ENCODE measurements at regions not wholly inside any gene's neighbourhood (a gene's known extent, or its start where the extent isn't known, plus 50 kb on each side); places are given as distances from the start of the nearest gene placed in this dataset.
A peak's percentile ranks its signal among the peaks of the same experiment; 100 is the strongest.
"Not testable (repeated sequence)": the region's sequence is repeated elsewhere in the genome, so short reads cannot be mapped to it uniquely, and the experiment has no call there.

DNA sequence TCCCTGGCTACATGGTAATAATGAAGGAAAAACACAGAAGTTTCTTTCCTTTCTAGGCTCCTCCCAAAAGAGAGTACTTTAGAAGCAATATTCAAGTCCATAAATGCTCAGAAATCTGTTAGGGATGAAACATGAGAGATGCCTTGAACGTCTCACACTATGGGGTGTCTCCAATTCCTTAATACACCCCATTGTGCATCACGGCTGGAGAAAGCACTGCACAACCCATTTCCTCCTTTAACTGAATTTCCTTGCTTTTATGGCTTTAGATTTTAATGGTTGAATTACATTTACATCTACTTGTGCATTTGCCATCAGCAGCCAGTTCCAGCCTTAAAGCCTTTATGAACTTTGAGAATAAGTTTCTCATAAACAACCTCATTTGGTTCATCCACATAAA, 498.9 kb upstream of the PTBP2 start:
- no peak for DNase-seq

- not testable (repeated sequence) for DNase-seq
These were observed 497.4 kb upstream of the PTBP2 start for GRCh38 chr1:96224229-96224628.

DNA sequence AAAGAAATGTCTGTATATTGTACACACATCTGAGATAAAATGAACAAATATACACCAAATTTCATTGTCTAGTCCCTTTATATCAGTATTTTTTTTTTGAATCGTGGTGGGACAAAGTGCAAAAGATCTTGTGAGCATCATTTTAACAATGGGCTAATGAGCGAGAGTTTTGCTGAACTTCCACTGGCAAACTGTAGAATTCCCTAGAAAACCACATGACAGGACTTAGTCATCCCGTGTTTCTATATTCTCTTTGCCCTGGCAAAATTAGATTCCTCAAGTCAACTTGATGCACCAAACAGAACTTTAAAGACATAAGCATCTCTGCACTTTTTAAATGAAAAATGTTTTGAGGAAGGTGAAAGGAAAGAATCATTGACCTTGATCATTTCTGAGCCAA, 488.2 kb upstream of the PTBP2 start:
- DNase-seq: no peak

- no peak for DNase-seq
These were observed 487.3 kb upstream of the PTBP2 start for GRCh38 chr1:96234299-96234698.

DNA sequence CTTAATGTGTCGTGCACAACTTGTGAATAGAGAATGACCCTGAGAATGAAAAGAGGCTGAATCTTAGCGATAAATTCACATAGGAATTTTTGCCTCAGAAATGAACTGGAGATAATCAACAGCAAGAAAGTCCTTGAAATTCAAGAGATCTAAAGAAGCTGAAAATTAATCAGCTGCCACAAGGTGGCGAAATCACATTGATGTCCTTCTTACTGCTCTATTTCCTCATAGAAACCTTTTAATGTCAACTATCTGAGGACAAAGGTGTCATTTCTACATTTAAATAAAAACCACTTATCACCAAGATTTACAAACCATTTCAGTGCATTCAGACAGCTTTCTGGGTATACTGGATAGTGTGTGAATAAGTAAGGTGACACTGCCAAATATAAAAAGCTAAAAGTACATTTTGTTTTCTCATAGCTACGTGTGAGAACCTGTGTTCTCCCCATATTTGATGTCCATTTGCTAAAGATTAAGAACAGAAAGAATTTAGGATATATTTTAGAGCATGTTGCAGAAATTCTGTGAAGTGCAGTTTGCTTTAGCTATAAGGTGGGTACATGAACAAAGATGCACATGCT, 485.3 kb upstream of the PTBP2 start:
- DNase-seq: peak; percentile 58

- no peak for DNase-seq
These were observed 483.2 kb upstream of the PTBP2 start for GRCh38 chr1:96238426-96238825.

GRCh38 chr1:96240438-96240837, 481.1 kb upstream of the PTBP2 start:
- DNase-seq: no peak

DNA sequence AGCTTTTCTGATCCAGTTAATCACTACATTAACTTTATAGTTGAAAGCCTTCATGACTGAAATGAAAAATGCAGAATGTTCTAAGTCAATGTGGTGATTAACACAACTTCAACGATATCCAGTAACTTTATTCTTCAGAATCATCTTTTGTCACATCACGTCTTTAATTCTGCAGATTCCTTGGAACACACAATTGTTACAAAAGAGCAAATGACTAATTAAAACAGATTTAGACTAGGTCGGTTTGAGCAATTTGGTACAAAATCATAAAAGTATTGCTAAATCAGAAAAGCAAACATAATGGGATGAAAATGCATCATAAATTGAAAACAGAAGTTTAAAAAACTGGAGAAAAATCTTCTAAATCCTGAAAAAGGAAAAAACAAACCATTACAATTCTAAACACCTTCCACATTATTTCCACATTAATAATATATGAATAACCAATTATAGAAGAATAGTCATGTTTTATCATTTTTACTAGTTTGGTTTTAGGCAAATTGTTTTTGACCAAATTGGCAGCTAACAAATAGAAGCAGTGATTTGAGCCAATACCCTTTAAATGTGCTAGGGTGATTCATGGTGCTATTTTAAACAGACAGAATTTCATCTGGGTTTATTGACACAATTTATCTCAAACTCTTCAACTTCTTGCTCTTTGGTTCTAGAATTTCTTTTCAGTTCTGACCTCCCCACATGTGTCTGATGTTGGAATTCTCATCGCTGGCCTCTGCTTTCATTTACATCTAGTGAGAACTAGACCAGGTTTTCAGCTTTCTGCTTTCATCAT, 468.1 kb upstream of the PTBP2 start:
- DNase-seq: no peak

DNA sequence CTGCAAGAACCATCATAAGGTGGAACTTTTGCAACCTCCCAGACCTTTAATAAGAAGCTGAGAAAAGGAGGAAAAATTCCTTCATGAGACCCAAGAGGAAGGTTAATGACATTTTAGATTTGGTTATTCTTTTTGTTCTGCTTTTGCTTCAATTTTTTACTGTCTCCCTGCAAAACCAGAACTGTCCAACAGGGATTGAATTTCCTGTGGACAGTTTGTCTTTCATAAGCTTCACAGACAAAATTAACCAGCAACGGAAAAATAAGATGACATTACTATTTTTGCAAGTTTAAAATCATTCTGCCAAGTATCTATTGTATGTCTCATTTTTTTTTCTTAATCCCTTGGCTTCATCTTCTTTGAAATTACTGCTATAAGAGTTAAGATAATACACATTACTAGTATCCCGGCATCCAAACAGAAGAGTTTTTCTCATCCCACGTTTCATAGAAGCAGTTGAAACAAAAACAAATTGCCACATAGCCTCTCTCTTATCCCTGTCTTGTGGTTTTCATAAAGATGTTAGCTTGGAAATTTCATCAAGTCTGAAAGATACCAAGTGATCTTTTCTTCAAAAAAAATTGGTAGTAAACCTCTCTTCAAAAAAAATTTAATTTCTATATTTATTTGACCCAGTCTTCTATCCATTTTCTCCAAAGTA, 465.3 kb upstream of the PTBP2 start:
- no peak for DNase-seq

GRCh38 chr1:96259399-96259798, 462.2 kb upstream of the PTBP2 start:
- no peak for DNase-seq

GRCh38 chr1:96281491-96281890, 440.1 kb upstream of the PTBP2 start:
- DNase-seq: no peak

GRCh38 chr1:96290033-96290432, 431.6 kb upstream of the PTBP2 start:
- no peak for DNase-seq

GRCh38 chr1:96290801-96291200, 430.8 kb upstream of the PTBP2 start:
- no peak for DNase-seq

DNA sequence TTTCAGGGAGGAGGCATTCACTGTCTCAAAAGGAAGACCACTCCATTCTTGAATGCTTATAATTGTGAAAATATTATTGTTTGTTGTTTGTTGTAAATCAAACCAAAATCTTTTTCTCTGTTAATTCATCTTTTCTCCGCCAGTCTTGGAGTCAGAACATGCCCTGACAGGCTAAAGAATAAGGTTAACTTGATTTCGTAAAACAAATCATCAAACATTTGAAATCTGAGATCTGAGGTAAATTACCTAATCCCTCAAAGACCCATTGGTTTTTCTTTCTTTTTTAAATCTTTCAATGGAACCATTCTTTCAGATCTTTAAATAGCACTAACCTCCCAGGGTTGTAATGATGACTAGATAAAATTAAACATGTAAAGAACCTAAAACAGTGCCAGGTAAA, 430.1 kb upstream of the PTBP2 start:
- no peak for DNase-seq

DNA sequence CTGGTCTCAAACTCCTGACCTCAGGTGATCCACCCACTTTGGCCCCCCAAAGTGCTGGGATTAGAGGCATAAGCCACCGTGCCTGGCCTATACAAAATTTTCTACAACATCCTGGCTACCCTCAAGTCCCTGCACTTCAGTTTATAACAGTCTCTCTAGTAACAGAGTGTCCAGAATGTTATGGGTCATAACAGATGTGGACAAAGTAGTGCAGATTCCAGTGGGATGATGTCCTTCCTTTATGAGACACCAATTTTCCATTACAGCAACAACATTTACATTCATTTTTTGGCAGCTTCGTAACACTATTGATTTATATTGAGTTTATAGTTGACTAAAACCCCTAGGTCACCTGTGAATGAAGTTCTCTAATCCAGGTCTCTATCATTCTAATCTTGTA, 429.4 kb upstream of the PTBP2 start:
- DNase-seq: no peak

DNA sequence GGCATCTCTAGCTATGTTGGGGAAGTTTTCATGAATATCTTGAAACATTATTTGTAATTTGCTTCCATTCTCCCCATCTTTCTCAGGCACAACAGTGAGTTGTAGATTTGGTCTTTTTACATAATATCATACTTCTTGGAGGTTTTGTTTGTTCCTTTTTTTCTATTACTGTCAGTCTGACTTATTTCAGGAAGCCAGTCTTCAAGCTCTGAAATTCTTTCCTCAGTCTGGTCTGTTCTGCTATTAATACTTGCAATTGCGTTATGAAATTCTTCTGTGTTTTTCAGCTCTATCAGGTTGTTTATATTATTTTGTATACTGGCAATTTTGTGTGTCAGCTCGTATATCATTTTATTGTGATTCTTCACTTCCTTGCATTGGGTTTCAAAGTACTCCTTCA, 424.6 kb upstream of the PTBP2 start:
- DNase-seq: no peak

- DNase-seq: no peak
These were observed 414.6 kb upstream of the PTBP2 start for GRCh38 chr1:96306809-96307560.

DNA sequence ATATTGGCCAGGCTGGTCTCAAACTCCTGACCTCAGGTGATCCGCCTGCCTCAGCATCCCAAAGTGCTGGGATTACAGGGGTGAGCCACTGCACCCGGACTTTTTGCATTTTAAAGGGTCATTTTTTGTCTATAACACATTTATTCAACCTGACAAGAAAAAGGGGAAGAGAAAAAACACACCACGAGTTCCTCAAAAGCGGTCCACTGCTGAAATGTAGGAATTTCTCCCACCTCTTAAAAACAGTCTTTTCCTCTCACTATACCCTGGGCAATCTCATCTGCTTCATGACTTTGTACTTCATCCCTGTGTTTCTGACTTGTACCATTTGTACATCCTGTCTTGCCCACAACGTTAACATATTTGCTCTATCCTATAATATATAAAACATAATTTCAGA, 413.3 kb upstream of the PTBP2 start:
- DNase-seq: peak; percentile 10

- peak; percentile 80 for DNase-seq
These were observed 411.8 kb upstream of the PTBP2 start for GRCh38 chr1:96309783-96310182.

DNA sequence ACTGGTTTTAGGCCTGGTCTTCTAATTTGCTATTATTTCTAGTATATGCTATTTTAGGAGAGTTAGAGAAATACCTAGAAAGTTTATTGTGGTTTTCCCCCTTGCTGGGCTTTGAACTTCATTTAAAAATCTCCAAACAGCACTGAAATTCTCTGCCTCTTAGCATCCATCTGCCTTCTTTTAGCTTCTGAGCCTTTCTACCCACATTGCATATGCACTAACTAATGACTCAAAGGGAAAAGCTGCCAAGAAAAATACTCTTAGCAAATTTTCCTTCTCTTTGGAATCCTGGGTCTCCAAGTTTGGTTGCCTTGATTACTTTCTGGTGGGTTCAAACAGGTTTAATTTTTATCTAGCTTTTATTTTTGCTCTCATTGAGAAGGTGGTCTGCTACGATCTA, 408.4 kb upstream of the PTBP2 start:
- DNase-seq: no peak

DNA sequence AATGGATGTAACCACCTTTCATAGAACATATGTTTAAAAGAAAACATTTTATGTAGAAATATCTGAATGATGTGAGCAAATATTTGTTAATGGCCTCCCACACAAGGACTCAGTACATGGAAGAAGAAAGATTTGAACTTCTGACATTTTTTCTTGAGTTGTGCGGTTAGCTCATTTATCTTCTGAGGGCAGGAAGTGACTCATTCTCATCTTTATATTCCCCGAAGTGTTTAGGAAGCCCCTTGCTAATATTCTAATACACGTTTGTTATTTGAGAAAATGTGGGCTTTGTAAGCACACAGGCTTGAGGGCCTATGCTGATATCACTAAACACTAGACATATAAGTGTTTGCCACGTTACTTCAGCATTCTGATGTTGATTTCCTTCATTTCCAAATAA, 392.5 kb upstream of the PTBP2 start:
- no peak for DNase-seq

DNA sequence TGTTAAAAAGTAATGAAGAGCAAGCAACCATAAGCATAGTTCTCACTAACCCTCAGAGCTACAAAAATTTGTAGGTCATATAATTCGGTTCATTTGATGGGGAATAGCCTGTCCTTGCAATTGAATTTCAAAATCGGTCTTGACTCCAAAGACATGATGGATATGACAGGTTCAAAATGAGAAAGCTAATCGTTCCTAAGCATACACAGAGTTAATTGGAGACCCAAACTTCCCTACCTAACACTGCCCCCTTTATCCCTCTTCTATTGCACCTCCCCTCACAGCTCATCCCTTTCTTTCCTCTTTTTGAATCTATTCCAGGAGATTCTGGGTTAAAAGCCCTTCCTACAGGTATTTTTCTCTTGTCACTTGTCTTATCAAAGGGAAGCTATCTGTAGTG, 390.0 kb upstream of the PTBP2 start:
- DNase-seq: no peak

GRCh38 chr1:96333522-96334235, 387.9 kb upstream of the PTBP2 start:
- DNase-seq: no peak
